ENCODE measurements at regions not wholly inside any gene's neighbourhood (a gene's known extent, or its start where the extent isn't known, plus 50 kb on each side); places are given as distances from the start of the nearest gene placed in this dataset.

- H3K27me3 ChIP-seq (ENCODE audit: insufficient read depth) = no peaks in the 10 kb centered on the region
- TF ChIP-seq RAD21 (IDR thresholded peaks at IDR 0.05; ENCODE audit: low read length) (no peak), RXRA (IDR thresholded peaks at IDR 0.05; ENCODE audit: borderline replicate concordance, low read depth) (no peak), REST (IDR thresholded peaks at IDR 0.05; ENCODE audit: low read depth, low read length) (no peak), JUND (IDR thresholded peaks at IDR 0.05) (no peak), RCOR1 (IDR thresholded peaks at IDR 0.05; ENCODE audit: low read length) (no peak), POLR2AphosphoS5 (IDR thresholded peaks at IDR 0.05; ENCODE audit: low read depth, low read length) (no peak), MXI1 (IDR thresholded peaks at IDR 0.05; ENCODE audit: low read depth, low read length) (no peak), NRF1 (IDR thresholded peaks at IDR 0.05; ENCODE audit: low read depth, low read length) (no peak), GATA2 (CRISPR knock-in tag; IDR thresholded peaks at IDR 0.05) (no peak), IRF3 (IDR thresholded peaks at IDR 0.05; ENCODE audit: low read depth, low read length) (no peak), CHD2 (IDR thresholded peaks at IDR 0.05; ENCODE audit: low read length, partially characterized antibody) (no peak), YY1 (IDR thresholded peaks at IDR 0.05; ENCODE audit: low read depth) (no peak)
- no peak overlapping the region for H3K27ac ChIP-seq (ENCODE audit: low read depth in 2 of 2, low read length in 1 of 2)
- no peak overlapping the region for H3K4me3 ChIP-seq (ENCODE audit: low read depth in 2 of 2, low read length in 1 of 2)
- 18% methylated on average over 4 of the region's 4 CpGs for WGBS (ENCODE audit: low lambda C conversion rate)
- H2AFZ ChIP-seq (ENCODE audit: low read depth) = no peak overlapping the region
- H3K9me3 ChIP-seq = no peaks in the 10 kb centered on the region; the same call in 1 of the 2 replicates
- no peaks in the 10 kb centered on the region for H3K4me1 ChIP-seq (ENCODE audit: control insufficient read depth in 1 of 2, insufficient read depth in 2 of 2, low read depth in 1 of 2, low read length in 1 of 2)
- no peak overlapping the region for H3K4me2 ChIP-seq
- no peaks in the 10 kb centered on the region for H3K79me2 ChIP-seq (ENCODE audit: insufficient read depth)
- DNase-seq = no peak
- H3F3A ChIP-seq (replicated peaks; ENCODE audit: insufficient read depth) = no peaks in the 10 kb centered on the region
- POLR2A ChIA-PET = no interaction called here
- H3K9ac ChIP-seq = no peak overlapping the region
- H4K20me1 ChIP-seq (ENCODE audit: insufficient read depth) = no peaks in the 10 kb centered on the region
- CTCF ChIA-PET = no interaction called here
- H3K9me2 ChIP-seq = no peaks in the 10 kb centered on the region
- no peaks in the 10 kb centered on the region for H3K36me3 ChIP-seq (replicated peaks in 1 of 2; ENCODE audit: control insufficient read depth in 1 of 2, insufficient read depth in 2 of 2, low read length in 1 of 2)
Observed at GRCh38 chr18:51862051-51862715, 477.8 kb upstream of the DCC start.

All from SK-N-SH (cell line).